HG02938 (cell line): ENCODE measurements at regions not wholly inside any gene's neighbourhood (a gene's known extent, or its start where the extent isn't known, plus 50 kb on each side); places are given as distances from the start of the nearest gene placed in this dataset.

ENCODE experiments used
- ATAC-seq: cut with Tn5 transposase; IDR thresholded peaks from one replicate; pipeline ENCODE4 v1.9.1; 2021; ENCODE audit warnings: mild to moderate bottlenecking, moderate library complexity; ENCODE audit not compliant: unreplicated experiment

DNA sequence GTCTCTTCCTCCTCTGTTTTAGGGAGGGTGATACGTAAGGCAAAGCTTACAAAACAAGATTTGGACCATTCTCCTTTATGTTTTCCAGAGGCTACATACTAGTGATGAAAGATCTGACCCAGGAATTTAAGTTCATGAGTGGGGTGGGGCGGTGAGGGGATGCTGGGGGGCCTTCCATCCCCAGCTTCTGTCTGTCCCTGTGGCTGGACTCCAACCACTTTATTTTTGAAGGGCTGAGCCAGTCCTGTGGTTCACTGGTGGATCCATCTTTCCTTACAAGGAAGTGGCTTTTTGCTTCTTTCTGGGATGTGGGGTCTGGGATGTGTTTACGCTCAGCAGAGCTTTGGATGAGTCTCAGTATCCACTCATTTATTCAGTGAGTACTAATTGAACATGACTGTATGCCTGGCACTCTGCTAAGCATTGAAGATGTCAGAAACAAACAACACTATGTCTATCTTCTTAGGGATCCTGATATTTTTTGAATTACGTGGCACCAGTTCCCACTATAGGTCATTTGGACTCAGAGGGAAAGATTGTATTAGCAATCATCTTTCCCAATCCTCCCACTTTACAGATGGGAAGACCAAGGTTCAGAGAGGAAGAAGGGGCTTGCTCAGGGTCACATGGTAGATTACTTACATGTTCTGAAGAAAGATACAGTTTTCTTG, 291.8 kb upstream of the TBX3 start:
- ATAC-seq: no peak

GRCh38 chr12:114974826-114975639, 291.1 kb upstream of the TBX3 start:
- no peak for ATAC-seq

- ATAC-seq: no peak
Observed at GRCh38 chr12:114974333-114974732, 290.4 kb upstream of the TBX3 start.

DNA sequence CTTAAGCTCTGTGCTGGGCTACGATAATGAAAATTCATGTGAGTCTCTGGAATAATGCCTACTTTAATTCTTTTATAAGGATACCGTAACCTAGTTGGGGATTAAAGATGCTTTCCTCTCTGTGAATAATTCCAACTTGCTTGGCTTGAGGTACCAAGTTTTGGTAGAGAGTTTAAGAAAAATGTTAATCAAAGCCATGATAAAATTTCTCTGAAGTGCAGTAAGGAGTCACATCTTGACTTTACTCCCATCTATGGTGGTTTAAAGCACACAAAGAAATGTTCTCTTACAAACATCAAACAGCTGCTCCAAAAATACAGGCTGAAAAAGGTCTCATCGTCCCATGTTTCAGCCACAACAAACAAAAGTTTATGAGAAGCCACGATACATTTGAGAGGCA, 284.8 kb upstream of the TBX3 start:
- no peak for ATAC-seq

GRCh38 chr12:114967151-114967550, 283.2 kb upstream of the TBX3 start:
- ATAC-seq: no peak

DNA sequence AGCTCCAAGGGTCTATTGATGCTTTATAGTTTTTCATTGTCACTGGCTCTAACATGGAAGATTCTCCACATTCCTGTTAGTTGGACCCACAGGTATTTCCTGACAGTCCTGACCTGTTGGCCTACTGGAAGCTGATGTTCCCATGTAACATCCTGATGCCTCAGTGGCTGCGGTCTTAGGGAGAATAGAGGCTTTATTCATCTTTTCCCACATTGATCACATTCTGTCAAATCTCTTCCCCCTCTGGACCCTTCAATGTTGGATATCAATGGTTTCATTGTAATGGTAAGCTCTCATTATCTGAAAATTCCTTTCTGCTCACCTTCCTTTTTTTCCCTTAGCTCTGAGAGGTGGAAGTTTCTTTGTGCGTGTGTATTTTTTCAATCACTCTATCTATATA, 280.9 kb upstream of the TBX3 start:
- ATAC-seq: no peak

GRCh38 chr12:114963846-114964245, 279.9 kb upstream of the TBX3 start:
- ATAC-seq: no peak

GRCh38 chr12:114961491-114961890, 277.5 kb upstream of the TBX3 start:
- no peak for ATAC-seq

DNA sequence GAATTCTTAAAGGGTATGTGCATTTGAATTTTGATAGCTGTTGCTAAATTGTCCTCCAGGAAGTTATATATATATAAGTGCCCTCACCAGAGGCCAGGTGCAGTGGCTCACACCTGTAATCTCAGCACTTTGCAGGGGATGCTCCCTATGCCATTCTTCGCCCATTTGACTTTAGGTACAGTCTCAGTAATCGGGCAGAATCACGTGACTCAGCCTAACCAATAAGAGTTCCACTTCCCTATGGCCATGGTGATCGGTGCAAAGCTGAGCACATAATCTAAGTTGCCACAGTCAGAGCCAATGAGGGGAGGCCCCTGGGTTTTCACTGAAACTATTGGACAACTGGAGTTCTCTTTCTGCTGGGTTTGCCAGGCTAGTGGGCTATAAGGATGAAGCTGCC, 274.6 kb upstream of the TBX3 start:
- ATAC-seq: no peak

GRCh38 chr12:114957225-114957624, 273.2 kb upstream of the TBX3 start:
- no peak for ATAC-seq

DNA sequence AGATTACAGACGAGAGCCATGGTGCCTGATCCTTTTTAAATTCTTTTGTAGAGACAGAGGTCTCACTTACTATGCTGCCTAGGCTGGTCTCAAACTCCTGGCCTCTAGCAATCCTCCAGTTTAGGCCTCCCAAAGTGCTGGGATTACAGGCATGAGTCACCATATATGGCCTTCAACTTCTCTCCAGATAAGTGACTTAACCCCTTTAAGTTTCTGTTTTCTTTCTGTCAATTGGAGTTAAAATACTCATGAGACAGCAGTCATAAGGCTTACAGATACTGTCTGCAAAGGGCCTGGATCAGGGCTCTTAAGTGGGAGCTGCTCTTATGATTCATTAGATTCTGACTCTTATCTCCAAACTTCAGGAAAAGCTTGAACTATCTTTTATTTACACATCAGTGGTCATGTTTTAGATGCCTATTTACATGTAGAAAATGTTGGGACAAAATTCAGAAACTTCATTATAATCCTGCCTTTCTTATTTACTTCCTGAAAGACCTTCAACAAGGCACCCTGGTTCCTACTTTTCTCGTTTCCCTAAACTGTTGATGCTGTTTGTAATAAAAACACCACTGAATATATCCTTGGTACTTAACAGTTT, 271.5 kb upstream of the TBX3 start:
- ATAC-seq: no peak

DNA sequence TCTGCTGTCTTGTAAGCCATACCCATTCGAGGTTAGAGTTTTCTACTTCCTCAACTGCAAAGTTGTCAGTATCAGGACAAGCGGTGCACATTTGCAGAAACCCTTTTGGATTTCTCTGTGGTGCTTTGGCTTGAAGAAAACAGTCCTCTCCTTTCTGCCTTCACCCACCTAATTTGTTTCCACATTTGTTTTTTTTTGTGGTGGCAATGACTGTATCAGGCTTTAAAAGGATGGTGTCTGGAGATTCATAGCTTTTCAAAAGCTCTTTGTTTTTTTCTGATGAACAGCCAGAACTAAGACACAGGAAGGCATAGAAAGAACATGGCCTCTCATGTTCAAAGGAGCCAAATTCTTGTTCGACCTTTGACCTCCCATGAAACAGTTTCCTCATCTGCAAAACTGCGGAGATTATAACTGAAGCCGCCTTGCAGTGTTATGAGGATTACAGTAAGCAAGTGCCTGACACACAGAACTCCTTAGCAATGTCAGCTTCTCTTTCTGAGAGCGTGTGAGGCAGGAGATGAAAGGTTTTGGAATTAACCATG, 270.6 kb upstream of the TBX3 start:
- no peak for ATAC-seq

DNA sequence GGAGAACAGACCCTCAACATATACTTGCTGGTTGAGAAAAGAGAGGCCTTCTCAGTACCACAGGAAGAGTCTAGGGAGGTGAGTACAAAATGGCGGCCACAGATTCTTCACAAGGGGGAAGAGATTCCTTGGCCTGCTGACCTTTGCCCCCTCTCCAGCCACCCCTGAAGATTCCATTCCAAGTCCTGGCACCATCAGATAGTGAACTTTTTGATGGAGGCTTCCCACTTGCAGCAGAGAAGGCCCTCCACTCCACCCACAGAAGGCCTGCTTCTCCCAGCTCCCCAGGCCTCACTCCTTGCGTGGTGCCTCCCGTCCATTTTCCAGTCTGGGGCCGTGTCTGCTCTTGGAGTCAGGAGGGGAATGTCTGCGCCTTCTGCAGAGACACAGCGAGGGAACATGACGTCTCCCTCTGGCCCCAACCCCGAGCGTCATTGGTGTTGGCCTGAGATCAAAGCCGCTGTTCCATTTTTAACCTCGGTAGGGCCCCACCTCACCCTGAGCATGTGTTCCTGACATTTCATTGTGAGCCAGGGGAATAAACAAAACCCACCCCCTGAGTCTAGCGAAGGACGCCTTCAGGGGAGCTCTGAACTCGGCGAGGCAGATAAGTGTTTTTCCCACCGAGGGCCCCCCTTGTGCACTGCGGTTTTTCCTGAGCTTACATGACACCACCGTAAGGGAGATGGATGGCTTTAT, 268.7 kb upstream of the TBX3 start:
- no peak for ATAC-seq

- no peak for ATAC-seq
Observed at GRCh38 chr12:114949058-114949820, 265.3 kb upstream of the TBX3 start.

DNA sequence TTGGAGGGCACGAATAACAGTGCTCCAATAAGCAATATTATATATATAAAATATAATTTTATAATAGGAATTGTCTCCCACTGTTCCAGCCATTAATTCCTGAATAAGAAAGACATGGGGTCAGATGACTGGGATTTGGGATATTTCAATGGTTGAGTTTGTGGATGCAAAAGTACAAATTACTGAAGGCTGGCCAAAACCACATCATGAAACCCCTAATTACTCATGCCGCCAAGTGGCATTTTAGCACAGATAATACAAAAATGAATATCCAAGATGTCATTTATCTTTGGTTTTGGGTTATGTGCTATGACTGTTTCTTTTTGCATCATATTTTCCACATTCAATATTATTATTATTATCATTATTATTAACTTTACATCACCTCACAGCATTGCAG, 261.4 kb upstream of the TBX3 start:
- no peak for ATAC-seq

DNA sequence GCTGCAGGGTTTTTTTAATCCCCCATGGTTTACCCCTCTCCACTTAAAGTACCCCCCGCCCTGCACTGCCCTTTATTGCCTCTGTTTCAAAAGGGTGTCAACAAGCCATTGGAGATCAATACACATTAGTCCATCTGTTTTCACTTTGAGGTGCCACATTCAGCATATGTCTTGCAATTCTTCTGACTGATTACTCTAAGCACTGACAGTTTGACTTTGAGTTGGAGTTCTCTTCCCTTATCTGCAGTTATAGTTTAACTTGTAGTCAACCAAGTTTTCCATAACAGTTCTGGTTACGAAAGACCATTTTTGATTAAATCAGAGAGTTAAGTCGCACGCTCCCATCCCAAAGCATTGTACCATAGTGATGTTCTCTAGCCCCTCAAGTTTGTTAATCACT, 260.8 kb upstream of the TBX3 start:
- no peak for ATAC-seq

GRCh38 chr12:114943601-114944000, 259.6 kb upstream of the TBX3 start:
- no peak for ATAC-seq

DNA sequence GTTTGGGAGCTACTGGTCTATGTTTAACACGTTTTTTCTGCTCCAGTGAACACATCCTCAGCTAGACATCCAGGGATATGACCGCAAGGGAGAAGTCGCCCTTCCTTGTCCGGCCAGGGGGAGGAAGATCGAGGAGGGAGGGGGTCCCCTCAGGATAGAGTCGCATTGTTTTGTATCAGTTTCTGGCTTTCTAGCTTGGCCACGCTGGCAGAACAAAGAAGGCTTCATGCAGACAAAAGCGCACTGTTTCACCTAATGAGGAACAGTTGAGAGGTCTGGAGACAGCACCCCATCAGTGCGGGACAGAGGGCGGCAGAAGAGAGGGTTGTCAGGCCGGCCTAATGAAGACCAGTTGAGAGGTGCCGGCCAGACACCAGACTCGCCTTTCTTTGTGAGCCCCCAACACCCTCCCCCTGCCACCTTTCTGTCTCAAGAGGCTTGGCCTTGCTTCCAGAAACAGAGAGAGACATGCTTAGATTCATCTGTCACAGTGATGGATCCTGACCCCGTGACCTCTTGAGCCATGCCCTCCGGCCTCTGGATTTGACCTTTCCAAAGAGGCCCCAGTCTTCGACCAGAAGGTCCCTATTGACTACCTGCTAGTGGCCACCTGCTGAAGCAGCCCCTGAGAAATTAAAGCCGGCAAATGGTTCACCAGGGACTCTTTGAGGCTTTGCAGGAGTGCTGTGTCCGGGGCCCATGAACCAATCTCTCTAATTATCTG, 254.7 kb upstream of the TBX3 start:
- no peak for ATAC-seq

DNA sequence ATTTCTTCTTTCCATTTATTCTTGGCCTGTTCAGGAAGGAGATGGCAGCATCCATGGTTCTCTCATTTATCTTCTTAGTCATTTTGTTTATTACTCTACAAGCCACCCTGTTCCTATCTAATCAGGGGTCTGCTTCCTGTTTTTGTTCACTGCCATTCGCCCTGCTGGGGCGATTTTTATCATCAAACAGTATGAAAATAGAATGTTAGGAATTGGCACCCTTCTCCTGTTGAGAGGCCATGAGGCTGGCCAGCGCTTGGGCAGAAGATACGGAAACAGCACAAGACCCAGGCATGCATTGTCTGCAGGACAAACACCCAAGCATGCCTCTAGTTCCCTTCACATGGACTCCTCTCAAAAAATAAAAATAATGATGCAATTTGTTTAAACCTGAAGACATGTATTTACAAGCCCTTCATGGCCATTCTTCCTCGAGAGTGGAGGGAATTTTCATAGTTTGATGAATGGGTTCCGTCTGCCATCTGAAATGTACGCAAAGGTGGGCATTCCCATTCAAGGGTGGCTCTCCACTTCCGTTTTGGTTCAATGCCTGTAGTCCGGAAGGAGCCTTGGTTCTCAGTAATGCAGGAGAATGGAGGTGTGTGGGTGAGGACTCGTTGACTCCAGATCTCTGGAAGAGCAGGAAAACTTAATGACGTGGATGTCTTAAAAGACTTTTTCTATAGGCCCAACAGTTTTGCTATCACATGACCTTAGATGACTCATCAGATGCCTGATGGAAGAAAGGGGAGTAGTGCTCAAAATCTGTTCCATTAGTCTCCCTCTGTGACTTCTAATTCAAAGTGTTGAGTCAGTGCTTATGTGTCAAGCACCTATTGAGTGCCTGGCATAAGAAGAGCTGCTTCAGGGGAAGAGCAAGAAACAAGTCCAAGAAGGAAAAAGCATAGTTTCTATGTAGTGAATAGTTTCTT, 252.4 kb upstream of the TBX3 start:
- no peak for ATAC-seq
